ENCODE measurements at regions not wholly inside any gene's neighbourhood (a gene's known extent, or its start where the extent isn't known, plus 50 kb on each side); places are given as distances from the start of the nearest gene placed in this dataset.
"Not testable (repeated sequence)": the region's sequence is repeated elsewhere in the genome, so short reads cannot be mapped to it uniquely, and the experiment has no call there.

DNA sequence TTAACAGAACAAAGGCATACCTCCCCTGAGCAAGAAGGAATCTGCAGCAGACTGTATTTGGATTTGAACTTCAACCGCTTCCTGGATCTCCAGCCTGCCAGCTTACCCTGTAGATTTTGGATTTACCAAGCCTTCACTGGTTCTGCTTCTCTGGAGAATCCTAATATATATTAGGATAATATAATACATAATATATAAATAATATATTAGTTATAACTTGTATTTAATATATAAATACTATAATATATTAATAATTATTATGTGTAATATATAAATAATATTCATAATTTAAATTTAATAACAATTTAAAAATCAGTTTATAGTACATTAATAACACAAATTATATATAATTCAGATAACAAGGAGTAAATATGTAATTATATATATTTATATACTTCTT lies 121.4 kb downstream of the COX18 start:
- no peak for DNase-seq (ENCODE audit: low spot score)
- in situ Hi-C loops (cut with HindIII; ENCODE audit: low sequenced_read_pairs) = no loop called here

DNA sequence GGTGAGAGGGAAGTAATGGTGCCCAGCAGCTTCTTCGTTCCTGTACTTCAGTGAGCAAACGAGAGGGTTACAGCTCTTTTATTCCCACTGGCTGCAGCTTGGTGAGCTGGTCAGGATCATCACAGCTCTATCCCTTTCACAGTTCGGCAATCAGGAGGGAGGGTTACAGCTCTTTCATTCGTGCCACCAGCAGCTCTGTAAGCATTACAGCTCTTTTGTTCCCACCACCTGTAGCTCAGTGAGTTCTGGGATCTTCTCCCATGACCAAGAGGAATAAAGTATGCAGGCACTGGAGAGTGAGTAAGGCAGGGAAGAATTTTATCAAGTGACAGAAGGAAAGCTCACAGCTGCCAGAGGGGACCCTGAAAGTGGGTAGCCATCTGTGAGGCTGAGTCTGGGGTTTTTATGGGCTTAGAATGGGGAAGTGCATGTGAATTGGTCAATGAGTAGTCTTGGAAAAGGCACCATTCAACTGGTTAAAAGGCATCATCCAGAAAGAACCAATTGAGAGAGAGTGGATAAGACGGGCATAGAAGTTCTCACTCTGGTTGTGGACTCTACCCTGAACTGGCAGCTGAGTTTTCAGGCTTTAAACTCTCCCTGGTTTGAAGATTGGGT lies 123.7 kb downstream of the COX18 start:
- no peak for DNase-seq (ENCODE audit: low spot score)
- in situ Hi-C loops (cut with HindIII; ENCODE audit: low sequenced_read_pairs) = no loop called here

- in situ Hi-C loops (cut with HindIII; ENCODE audit: low sequenced_read_pairs) = no loop called here
- DNase-seq (ENCODE audit: low spot score) = no peak
Observed at GRCh38 chr4:72942565-72942964, 127.0 kb downstream of the COX18 start.

- in situ Hi-C loops (cut with HindIII; ENCODE audit: low sequenced_read_pairs) = no loop called here
- DNase-seq (ENCODE audit: low spot score) = no peak
Observed at GRCh38 chr4:72938516-72938915, 131.0 kb downstream of the COX18 start.

DNA sequence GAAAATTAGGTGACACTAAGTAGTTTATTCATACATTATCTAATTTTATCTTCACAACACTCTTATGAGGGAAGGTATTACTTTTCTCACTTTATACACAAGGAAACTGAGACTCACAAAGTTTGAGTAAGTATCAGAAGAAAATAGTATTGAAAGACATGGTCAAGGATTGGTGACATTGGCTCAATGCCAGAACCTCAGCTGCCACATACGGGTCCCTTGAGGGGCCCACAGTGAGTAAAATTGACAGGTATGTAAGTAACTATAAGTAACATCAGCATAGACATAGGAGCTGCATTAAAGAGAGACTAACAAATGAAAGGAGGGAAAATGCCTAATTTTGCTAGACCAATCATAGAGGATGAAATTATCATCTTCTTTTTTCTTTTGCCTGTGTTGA lies 134.1 kb downstream of the COX18 start:
- no peak for DNase-seq (ENCODE audit: low spot score)
- in situ Hi-C loops (cut with HindIII; ENCODE audit: low sequenced_read_pairs) = no loop called here

GRCh38 chr4:72933029-72933428 lies 136.5 kb downstream of the COX18 start:
- in situ Hi-C loops (cut with HindIII; ENCODE audit: low sequenced_read_pairs) = no loop called here
- DNase-seq (ENCODE audit: low spot score) = no peak

DNA sequence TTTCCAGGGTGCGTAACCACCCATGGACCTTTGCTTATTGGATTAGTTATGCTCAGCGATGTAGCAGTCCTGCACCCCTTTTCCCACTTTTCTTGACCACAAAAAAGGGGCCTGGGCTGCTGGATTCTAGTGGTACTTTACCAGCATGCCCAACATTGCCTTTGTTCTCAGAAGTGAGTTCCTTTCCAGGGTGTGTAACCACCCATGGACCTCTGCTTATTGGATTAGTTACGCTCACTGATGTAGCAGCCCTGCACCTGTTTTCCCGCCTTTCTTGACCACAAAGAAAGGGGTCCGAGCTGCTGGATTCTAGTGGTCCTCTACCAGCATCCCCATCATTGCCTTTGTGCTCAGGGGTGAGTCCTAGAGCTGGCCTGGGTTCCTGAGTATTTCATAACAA lies 138.2 kb downstream of the COX18 start:
- in situ Hi-C loops (cut with HindIII; ENCODE audit: low sequenced_read_pairs) = no loop called here
- no peak for DNase-seq (ENCODE audit: low spot score)

- in situ Hi-C loops (cut with HindIII; ENCODE audit: low sequenced_read_pairs); DNase-seq (ENCODE audit: low spot score): not testable (repeated sequence)
Observed at GRCh38 chr4:72929596-72930274, 139.8 kb downstream of the COX18 start.

GRCh38 chr4:72924814-72925213 lies 144.7 kb downstream of the COX18 start:
- in situ Hi-C loops (cut with HindIII; ENCODE audit: low sequenced_read_pairs) = no loop called here
- no peak for DNase-seq (ENCODE audit: low spot score)

DNA sequence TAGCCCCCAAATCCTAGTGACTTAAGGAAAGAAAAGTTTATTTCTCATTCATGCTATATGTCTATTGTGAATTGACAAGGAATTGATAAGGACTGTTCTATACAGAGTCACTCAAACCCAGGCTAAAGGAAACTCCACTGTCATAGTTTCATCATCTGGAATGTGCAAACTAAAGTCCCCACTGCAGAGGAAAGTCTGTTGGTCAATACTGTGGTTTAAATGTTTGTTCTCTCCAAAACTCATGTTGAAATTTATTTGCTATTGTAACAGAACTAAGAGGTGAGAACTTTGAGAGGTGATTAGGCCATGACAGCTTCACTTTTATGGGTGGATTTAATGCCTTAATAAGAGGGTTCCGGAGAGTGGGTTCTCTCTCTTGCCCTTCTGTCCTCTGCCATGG lies 149.6 kb downstream of the COX18 start:
- DNase-seq (ENCODE audit: low spot score) = no peak
- in situ Hi-C loops (cut with HindIII; ENCODE audit: low sequenced_read_pairs) = no loop called here

- in situ Hi-C loops (cut with HindIII; ENCODE audit: low sequenced_read_pairs) = no loop called here
- DNase-seq (ENCODE audit: low spot score) = no peak
Observed at GRCh38 chr4:72919464-72919863, 150.1 kb downstream of the COX18 start.

DNA sequence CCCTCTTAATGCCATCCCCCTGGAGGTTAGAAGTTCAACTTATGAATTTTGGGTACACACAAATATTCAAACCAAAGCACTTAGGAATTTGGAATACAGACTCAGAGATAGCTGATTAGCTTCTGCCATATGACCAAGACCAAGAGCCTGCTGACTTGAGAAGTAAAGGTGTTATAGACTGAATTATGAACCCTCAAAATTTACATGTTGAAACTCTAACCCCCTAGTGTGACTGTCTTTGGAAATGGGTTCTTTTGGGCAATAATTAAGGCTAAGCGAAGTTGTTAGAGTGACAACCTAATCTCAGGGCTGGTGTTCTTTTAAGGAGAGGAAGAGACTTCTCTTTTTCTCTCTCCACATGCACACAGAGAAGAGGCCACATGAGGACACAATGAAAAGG lies 151.2 kb downstream of the COX18 start:
- in situ Hi-C loops (cut with HindIII; ENCODE audit: low sequenced_read_pairs) = no loop called here
- DNase-seq (ENCODE audit: low spot score) = no peak

GRCh38 chr4:72911316-72911715 lies 158.2 kb downstream of the COX18 start:
- DNase-seq (ENCODE audit: low spot score) = no peak
- in situ Hi-C loops (cut with HindIII; ENCODE audit: low sequenced_read_pairs) = no loop called here

- DNase-seq (ENCODE audit: low spot score) = no peak
- in situ Hi-C loops (cut with HindIII; ENCODE audit: low sequenced_read_pairs) = no loop called here
Observed at GRCh38 chr4:72909461-72909860, 160.1 kb downstream of the COX18 start.

DNA sequence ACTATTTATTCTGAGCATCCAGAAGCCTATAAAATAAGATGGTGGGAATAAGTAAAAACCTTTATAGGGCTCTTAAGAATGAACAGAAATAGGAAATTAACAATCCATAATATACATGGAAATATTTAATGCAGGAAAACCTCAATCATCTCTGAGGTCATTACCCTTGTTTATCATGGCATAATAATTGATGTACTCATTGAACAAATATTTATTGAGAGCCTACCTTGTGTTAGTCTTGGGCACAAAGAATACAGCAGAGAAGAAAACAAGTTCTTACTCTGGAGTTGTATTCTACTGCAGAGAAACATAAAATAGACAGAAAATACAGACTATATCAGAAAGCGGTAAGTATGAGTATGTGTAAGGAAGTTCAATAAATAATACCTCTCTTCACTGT lies 167.2 kb downstream of the COX18 start:
- in situ Hi-C loops (cut with HindIII; ENCODE audit: low sequenced_read_pairs) = no loop called here
- no peak for DNase-seq (ENCODE audit: low spot score)

- in situ Hi-C loops (cut with HindIII; ENCODE audit: low sequenced_read_pairs) = no loop called here
- DNase-seq (ENCODE audit: low spot score) = no peak
Observed at GRCh38 chr4:72901553-72901952, 168.0 kb downstream of the COX18 start.

DNA sequence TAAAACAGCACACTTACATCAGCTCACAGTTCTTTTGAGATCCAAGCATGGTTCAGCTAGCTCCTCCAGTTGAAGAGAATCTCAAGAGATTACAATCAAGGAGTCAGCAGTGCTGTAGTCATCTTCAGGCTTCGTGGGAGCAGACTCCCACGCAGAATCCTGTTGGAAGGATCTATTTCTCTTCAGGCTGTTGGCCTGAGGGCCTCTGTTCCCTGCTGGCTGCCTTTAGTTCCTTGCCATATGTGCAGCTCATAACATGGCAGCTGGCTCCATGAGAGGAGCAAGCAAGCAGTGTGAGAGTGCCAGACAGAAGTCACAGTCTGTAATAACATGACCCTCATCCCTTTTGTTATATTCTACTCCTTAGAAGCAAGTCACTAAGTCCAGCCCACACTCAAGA lies 168.6 kb downstream of the COX18 start:
- DNase-seq (ENCODE audit: low spot score) = no peak
- in situ Hi-C loops (cut with HindIII; ENCODE audit: low sequenced_read_pairs) = no loop called here

DNA sequence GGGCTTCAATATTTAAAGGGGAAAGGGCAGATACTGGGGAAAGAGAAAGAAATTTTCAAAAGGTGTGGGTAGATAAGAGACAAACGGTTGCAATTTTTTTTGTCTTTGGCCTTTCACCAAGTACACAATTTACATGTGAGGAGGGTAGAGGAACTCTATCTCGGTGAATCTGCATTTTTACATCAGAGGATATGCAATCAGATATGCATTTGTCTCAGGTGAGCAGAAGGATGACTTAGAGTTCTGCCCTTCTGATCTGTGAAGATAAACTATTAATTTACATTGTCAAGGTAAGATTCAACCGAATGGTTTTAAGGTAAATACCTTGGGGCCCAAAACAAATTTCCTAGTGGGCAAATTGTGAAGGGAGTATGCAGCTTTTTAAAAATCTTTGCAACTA lies 169.9 kb downstream of the COX18 start:
- in situ Hi-C loops (cut with HindIII; ENCODE audit: low sequenced_read_pairs) = no loop called here
- DNase-seq (ENCODE audit: low spot score) = no peak

DNA sequence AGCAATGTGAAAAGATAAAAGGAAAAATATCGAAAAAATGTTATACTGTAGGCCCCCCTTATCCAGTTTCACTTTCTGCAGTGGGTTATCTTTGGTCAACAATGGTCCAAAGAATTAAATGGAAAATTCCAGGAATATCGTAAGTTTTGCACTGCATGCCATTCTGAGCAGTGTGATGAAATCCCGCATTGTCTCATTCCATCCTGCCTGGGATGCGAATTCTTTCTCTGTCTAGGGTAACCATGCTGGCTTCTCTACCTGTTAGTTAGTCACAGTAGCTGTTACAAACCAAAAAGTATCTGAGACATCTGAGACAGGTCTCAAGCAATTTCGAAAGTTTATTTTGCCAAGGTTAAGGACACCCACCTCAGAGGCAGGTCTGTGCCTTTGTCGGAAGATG lies 170.3 kb downstream of the COX18 start:
- in situ Hi-C loops (cut with HindIII; ENCODE audit: low sequenced_read_pairs) = no loop called here
- DNase-seq (ENCODE audit: low spot score) = no peak

GRCh38 chr4:72896515-72896914 lies 173.0 kb downstream of the COX18 start:
- in situ Hi-C loops (cut with HindIII; ENCODE audit: low sequenced_read_pairs) = no loop called here
- no peak for DNase-seq (ENCODE audit: low spot score)

DNA sequence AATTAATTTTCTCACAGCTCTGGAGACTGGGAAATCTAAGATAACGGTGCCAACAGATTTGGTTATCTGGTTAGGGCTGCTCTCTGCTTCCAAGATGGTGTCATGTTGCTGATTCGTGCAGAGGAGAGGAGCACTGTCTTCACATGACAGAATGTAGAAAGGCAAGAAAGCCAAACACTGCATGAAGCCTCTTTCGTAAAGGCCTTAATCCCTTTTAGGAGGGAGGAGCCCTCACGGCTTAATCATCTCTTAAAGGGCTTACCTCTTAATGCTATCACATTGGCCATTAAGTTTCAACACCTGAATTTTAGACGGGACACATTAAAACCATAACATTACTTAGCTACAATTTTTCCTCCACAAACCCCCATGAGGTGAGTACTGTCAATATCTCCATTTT lies 174.1 kb downstream of the COX18 start:
- no peak for DNase-seq (ENCODE audit: low spot score)
- in situ Hi-C loops (cut with HindIII; ENCODE audit: low sequenced_read_pairs) = no loop called here
